Activated naive CD4-positive, alpha-beta T cell treated with anti-CD3 and anti-CD28 coated beads, Interleukin-2, amount 50 U/mL, for 16 hours (primary cell): ENCODE measurements at regions not wholly inside any gene's neighbourhood (a gene's known extent, or its start where the extent isn't known, plus 50 kb on each side); places are given as distances from the start of the nearest gene placed in this dataset.

Experiments
- DNase-seq: peaks from one replicate; pipeline ENCODE4 v3.0.0-alpha.2; 2020

GRCh38 chr17:73994946-73995345 is 208.5 kb upstream of the RPL38 start:
- DNase-seq: no peak

GRCh38 chr17:73997059-73997458 is 206.4 kb upstream of the RPL38 start:
- DNase-seq: no peak

GRCh38 chr17:73998249-73998648 is 205.2 kb upstream of the RPL38 start:
- no peak for DNase-seq

DNA sequence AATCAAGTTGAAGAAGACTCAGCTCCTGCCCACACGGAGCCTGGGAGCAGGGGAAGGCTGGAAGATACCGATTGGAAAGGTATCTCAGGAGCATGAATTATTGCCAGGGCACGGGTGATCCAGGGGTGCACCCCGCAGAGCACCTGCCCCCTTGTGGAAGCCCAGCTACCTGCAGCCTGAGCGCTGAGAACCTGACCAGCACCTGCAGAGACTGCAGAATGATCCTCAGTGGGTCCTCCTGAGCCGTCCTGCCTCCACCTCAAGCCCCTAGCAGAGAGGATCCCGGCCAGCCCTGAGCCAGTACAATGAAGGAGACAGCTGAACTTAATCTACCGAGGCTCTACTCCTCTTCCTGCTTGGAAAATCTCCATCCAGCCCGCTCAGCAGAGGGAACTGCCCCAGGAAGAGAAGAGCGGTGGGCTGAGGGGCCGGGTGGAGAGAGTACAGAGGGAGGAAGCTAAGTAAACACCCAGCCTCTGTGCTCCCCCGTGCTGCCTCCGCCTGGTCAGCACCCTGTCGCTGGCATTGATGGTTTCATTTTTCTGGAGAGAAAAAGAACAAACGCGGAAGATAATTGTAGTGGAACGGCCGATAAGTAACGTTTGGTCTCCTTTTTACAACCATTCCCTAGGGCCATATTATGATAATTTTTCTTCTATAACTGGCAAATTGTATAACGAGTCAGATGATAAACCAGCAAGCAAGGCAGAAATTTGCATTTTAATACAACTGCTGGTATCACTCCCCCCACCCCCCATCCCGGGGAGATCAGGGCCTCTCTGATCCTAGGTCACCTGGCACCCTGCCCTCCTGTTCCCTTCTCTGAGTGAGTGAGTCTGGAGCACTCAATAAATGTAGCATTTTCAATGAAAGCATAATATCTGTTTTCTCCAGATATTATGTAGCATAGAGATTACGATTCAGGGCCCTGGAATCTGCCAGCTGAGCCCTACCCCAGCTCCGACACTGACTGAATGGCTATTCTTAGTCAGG is 204.5 kb upstream of the RPL38 start:
- DNase-seq: peak; percentile 65

DNA sequence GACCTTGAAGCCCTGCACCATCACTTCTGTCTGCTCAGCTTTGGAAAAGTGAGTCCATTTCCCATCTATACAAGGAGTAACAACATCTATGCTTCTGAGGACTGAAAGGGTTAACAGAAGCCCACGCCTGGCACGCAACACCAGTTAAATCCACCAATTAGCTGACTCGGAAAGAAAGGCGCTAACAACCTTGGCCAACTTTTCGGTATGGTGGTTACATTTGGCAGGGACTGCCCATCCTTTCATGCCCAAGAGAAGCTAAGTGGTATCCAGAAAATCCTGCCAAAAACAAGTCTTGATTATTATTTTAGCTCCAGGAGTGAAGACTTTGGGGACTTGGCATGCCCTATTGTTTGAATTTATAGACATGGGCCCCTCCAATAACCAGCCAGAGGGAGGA is 202.3 kb upstream of the RPL38 start:
- no peak for DNase-seq

DNA sequence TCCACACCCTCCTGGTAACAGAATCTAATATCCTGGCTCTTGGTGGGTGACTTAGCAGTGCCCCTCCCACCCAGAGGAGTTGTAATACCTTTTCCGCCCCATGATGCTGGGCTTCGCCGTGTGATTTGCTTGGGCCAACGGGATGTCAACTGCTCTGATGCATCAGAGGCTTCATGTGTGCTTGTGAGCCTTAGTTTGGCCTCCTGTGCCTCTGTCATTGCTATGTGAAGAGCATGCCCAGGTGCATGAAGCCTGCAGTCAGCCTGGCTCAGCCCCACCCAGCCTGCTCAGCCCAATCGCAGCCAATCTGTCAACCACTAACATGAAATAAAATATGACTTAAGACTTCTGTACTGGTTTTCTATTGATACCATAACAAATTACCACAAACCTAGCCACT is 201.2 kb upstream of the RPL38 start:
- DNase-seq: no peak

- no peak for DNase-seq
Observed at GRCh38 chr17:74004056-74004455, 199.4 kb upstream of the RPL38 start.

DNA sequence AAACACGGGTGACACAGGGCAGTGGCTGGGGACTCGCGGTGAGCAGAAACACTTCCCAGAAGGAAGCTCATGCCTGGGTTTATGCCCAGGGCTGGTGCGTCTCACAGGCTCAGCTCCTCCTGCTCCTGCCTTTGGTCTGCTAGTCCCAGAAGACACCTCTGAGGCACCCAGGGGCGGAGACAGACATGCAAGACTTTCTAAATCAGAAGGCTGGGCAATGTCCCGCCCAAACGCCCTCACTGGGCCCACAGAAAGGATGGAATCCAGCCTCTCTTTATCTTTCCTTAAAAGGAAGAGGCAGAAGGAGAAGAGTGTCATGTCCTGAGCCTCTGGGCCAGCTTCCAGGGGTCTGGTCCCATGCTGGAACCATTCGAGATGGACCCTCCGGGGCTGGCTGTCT is 197.7 kb upstream of the RPL38 start:
- DNase-seq: no peak

DNA sequence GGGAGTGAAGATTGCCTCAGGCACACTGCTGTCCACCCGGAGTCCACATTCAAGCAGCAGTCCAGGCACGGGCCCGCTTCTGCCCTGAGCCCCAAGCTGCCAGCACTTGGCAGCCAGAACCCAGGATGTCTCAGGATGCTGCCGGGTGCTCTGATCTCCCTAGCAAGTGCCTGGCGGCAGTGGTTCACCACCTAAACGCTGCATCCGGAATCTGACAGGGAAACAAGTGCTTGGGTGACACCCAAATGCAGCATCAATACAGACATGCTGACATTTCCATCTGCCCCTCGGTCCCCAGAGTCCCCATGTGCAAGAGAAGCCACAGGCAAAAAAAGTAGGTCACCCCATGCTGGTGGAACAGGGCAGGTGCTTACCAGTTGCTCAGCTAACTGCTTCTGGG is 197.1 kb upstream of the RPL38 start:
- DNase-seq: no peak

GRCh38 chr17:74008196-74008595 is 195.3 kb upstream of the RPL38 start:
- no peak for DNase-seq

DNA sequence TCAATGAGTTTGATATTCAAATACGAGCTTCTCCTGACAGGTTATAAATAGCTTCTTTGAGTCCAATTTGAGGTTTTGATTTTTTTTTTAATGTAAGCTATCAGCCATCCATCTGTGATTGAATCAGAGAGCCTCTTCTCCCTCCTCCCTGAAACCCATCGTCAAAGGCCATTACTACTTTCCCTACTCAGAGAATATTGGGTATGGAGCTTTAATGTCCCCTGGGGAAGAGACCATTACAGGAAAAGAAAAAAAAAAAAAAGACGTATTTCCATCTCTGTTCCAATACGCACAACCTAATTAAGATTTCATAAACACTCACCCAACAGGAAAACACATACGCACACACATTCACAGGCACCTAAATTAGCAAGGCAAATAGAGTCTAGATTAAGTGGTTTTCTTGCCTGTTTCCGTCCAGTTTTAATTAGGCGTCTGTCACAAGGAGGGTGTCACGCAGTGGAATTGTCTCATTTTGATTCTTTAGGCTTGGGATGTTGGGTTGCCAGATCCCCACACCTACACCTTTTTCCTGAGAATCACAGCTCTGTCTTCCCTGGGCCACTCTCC is 194.3 kb upstream of the RPL38 start:
- no peak for DNase-seq

DNA sequence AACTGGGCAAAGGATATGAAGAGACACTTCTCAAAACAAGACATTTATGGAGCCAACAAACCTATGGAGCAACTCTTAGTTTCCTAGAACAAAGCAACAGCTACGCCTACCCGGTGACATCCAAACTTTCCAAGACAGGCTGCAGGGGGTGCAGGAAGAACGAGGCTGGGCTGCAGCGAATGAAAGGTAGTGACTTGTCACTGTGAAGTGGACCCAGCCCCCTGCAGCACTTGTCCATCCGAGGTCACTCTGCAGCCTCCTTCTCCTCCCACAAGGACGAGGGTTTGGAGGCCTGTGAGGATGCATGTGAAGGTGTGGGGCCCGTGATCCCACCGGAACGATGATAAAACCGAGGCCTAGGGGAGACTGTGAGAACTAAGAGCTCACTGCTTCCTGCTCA is 192.6 kb upstream of the RPL38 start:
- DNase-seq: no peak

DNA sequence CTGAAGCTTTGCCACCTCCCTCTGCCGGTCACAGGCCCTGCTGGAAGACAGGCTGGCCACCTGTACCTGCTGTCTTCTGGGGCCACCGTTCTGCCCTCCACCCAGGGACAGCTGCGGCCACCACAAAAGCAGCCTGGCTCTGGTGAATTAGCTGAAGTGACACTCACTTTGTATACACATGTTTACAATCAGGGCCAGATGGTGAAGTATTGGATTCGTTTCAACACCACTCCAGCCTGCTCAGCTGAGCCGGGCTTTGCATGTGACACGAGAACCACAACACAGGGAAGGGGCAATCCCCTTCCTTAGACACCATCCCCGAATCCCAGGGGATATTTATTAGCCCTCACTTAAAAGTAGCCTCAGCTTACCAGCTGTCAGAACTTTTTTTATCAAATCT is 191.5 kb upstream of the RPL38 start:
- DNase-seq: no peak

GRCh38 chr17:74012465-74012864 is 191.0 kb upstream of the RPL38 start:
- no peak for DNase-seq

GRCh38 chr17:74015316-74015715 is 188.2 kb upstream of the RPL38 start:
- DNase-seq: no peak

- DNase-seq: no peak
Observed at GRCh38 chr17:74015990-74016389, 187.5 kb upstream of the RPL38 start.

- DNase-seq: no peak
Observed at GRCh38 chr17:74016461-74016860, 187.0 kb upstream of the RPL38 start.

GRCh38 chr17:74017466-74017865 is 186.0 kb upstream of the RPL38 start:
- no peak for DNase-seq

GRCh38 chr17:74018115-74018514 is 185.4 kb upstream of the RPL38 start:
- no peak for DNase-seq

GRCh38 chr17:74019271-74019670 is 184.2 kb upstream of the RPL38 start:
- no peak for DNase-seq

GRCh38 chr17:74019860-74020259 is 183.6 kb upstream of the RPL38 start:
- DNase-seq: no peak

- DNase-seq: no peak
Observed at GRCh38 chr17:74020522-74020921, 183.0 kb upstream of the RPL38 start.

DNA sequence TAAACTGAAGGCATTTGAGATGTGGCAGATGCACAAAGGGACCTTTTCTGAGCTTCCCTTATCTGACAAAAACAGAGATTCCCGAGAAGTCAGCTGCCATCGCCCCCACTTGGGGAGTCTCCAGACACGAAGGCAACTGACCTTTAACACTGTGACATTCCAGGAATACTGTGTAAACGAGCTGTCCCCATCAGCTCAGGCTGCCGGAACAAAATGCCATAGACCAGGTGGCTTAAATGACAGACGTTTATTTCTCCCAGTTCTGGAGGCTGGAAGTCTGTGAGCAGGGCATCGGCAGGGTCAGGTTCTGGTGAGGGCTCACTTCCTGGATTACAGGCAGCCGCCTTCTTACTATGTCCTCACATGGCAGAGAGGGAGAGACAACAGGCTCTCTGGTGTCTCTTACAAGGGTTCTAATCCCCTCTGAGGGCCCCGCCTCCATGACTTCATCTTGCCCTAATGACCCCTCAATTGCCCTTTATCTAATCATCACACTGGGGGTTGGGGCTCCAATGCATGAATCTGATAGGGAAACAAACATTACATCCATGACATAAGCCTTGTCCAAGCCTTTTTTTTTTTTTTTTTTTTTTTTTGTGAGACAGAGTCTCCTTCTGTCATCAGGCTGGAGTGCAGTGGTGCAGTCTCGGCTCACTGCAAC is 178.5 kb upstream of the RPL38 start:
- DNase-seq: no peak

DNA sequence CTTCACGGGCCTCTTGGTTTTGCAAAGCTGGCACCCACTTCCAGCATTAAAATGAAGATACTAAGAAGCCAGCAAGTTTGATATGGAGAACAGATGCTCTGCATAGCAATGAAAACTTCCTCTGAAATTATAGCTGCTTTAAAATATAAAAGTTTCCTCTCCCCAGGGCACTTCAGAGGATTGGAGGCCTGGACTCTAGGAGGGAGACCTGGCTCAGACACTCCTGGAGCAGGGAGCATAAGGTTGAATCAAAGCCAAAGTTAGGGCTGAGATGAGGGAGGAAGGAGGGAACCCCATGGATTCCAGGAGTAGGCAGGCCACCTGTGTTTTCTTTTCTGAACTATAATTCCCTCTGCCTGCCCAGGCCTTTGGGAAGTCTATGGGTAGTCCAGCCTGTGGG is 176.0 kb upstream of the RPL38 start:
- no peak for DNase-seq
